ENCODE measurements at regions not wholly inside any gene's neighbourhood (a gene's known extent, or its start where the extent isn't known, plus 50 kb on each side); places are given as distances from the start of the nearest gene placed in this dataset.

GRCh38 chr2:238638982-238639628 lies 208.8 kb upstream of the TWIST2 start:
- Histone ChIP-seq H3K27me3 (replicated peaks in 1 of 7) (peaks cover 0 to 23% (median 0%) of the 10 kb centered on the region in 7 donors), H3K4me3 (no peak overlapping the region), H3K9me3 (no peaks in the 10 kb centered on the region), H3K36me3 (no peaks in the 10 kb centered on the region), H3K27ac (no peak overlapping the region), H3K4me1 (no peaks in the 10 kb centered on the region)
- 84 to 89% (median 87%) methylated on average over 13 to 17 of the region's 17 CpGs for WGBS, 5 donors
- intact Hi-C loops (cut with DNase I; ENCODE audit: low total_unique reads): no loop called here
- DNase-seq: no peak
- no peak for TF ChIP-seq CTCF (IDR thresholded peaks at IDR 0.05 in 8 of 11, conservative IDR thresholded peaks at IDR 0.05 in 3 of 11)
- TF ChIP-seq POLR2AphosphoS5 (IDR thresholded peaks at IDR 0.05): no peak
- no peak for TF ChIP-seq POLR2A (IDR thresholded peaks at IDR 0.05)

- Histone ChIP-seq H3K27ac (no peak overlapping the region), H3K27me3 (replicated peaks in 1 of 7) (peaks cover 0 to 17% (median 0%) of the 10 kb centered on the region in 7 donors), H3K4me1 (no peaks in the 10 kb centered on the region), H3K9me3 (no peaks in the 10 kb centered on the region), H3K36me3 (no peaks in the 10 kb centered on the region), H3K4me3 (no peak overlapping the region)
- peak; percentile 24 for DNase-seq
- TF ChIP-seq POLR2AphosphoS5 (IDR thresholded peaks at IDR 0.05): no peak
- WGBS, 5 donors: 55 to 85% (median 74%) methylated on average over 8 of the region's 8 CpGs
- intact Hi-C loops (cut with DNase I; ENCODE audit: low total_unique reads): no loop called here
These were observed 207.4 kb upstream of the TWIST2 start for GRCh38 chr2:238640486-238640885.

GRCh38 chr2:238642973-238643372 lies 204.9 kb upstream of the TWIST2 start:
- H3K27ac ChIP-seq: no peak overlapping the region
- 85 to 97% (median 92%) methylated on average over 12 of the region's 12 CpGs for WGBS, 5 donors
- H3K36me3 ChIP-seq: no peaks in the 10 kb centered on the region
- TF ChIP-seq CTCF (IDR thresholded peaks at IDR 0.05 in 8 of 11, conservative IDR thresholded peaks at IDR 0.05 in 3 of 11) (no peak), POLR2A (IDR thresholded peaks at IDR 0.05) (no peak), POLR2AphosphoS5 (IDR thresholded peaks at IDR 0.05) (no peak)
- no peak overlapping the region for H3K4me3 ChIP-seq
- no peaks in the 10 kb centered on the region for H3K4me1 ChIP-seq
- DNase-seq: no peak
- no peaks in the 10 kb centered on the region for H3K9me3 ChIP-seq
- H3K27me3 ChIP-seq (replicated peaks in 1 of 7): peaks cover 0 to 17% (median 0%) of the 10 kb centered on the region in 7 donors
- intact Hi-C loops (cut with DNase I; ENCODE audit: low total_unique reads): no loop called here

GRCh38 chr2:238643400-238643907 lies 204.4 kb upstream of the TWIST2 start:
- 77 to 89% (median 85%) methylated on average over 5 of the region's 5 CpGs for WGBS, 5 donors
- no peak overlapping the region for H3K27ac ChIP-seq
- H3K36me3 ChIP-seq: no peaks in the 10 kb centered on the region
- H3K4me1 ChIP-seq: no peaks in the 10 kb centered on the region
- TF ChIP-seq POLR2AphosphoS5 (IDR thresholded peaks at IDR 0.05) (no peak), POLR2A (IDR thresholded peaks at IDR 0.05) (no peak), CTCF (IDR thresholded peaks at IDR 0.05 in 8 of 11, conservative IDR thresholded peaks at IDR 0.05 in 3 of 11) (no peak)
- H3K9me3 ChIP-seq: no peaks in the 10 kb centered on the region
- peaks cover 0 to 17% (median 0%) of the 10 kb centered on the region in 7 donors for H3K27me3 ChIP-seq (replicated peaks in 1 of 7)
- no peak for DNase-seq
- H3K4me3 ChIP-seq: no peak overlapping the region
- intact Hi-C loops (cut with DNase I; ENCODE audit: low total_unique reads): no loop called here

Measured in spleen (tissue), 11 donors.